Suppressor macrophage treated with lipopolysaccharide for 1 hour (primary cell): ENCODE measurements at regions not wholly inside any gene's neighbourhood (a gene's known extent, or its start where the extent isn't known, plus 50 kb on each side); places are given as distances from the start of the nearest gene placed in this dataset.
"Not testable (repeated sequence)": the region's sequence is repeated elsewhere in the genome, so short reads cannot be mapped to it uniquely, and the experiment has no call there.

ENCODE experiments used
- DNase-seq, 3 donors: peaks; one replicate each; pipeline ENCODE4 v3.0.0-alpha.2; 2020 to 2022

DNA sequence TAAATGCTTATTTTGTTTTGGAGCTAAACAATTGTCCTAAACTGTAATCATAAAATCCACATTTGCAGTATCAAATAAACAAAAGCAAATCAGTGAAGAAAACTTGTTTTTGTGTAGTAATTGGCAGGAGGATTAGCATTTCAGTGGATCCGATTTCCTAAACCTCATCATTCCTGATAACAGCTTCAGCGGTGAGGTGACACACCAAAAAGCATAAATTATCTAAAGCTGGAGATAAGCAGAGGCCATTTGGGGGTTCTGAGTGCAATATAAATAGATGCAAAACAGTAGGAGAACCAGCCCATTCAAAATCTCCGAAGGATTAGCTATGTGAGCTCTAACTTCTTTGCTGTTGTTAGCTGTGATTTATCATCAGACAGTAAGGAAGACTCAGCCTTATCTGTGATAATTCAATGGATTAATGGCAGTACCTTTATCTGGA is 235.8 kb downstream of the EPHA7 start:
- no peak for DNase-seq

DNA sequence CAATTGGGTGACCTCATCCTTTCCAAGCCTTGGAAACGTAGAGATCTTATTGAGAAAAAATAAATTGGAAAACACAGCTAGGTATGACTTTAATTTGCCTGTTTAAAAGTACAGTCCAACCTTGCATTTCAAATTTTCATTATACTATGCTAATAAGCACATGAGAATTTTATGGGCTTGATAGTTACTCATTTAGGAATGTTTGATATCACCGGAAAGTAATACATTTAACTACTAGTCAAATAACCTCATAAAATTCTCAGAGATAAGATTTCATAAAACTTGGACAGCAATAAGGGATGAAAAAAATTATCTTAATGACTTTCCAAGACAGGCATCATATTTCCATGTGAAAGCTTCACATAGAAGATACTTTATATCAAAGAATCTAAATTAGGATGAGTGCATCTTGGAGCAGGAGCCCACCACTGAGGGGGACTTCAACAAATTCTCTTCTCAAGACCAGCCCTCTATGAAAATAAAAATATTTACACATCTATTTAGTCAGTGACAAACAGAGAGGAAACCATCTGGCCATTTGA is 236.3 kb downstream of the EPHA7 start:
- DNase-seq = no peak

DNA sequence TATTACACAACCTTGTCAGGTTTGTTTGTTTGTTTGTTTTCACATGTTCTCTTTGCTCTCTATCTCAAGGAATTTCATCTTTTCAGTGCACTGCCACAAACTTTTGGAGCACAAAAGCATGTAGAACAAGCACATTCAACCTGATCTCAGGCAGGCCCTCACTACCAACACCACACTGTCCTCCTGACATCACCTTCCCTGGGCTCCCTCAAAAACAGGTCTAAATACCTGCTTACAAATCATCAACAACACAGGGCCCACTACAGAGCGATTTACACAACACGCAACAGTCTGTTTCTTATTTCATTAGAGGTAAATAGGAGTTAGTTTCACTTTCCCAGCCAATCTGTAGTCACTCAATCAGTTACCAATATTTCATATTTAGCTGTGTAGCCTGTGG is 241.4 kb downstream of the EPHA7 start:
- DNase-seq = no peak

DNA sequence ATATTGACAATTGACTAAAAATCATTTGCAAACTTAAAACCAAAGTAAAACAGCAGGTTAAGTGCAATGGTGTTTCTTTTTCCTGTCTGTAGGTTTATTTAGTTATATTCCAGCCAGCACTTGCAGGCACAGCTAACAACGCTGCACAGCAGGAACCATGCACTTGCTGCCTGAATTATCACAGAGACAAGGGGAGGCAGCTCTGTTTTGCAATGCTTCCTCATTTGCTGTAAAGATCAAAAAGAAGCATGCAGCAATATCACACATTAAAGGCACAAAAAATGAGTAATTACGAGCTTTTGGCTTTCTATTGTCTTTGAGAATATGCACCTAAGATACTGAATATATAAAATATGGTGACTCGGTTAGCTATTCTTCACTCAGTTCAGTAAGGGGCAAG is 241.9 kb downstream of the EPHA7 start:
- DNase-seq = no peak

DNA sequence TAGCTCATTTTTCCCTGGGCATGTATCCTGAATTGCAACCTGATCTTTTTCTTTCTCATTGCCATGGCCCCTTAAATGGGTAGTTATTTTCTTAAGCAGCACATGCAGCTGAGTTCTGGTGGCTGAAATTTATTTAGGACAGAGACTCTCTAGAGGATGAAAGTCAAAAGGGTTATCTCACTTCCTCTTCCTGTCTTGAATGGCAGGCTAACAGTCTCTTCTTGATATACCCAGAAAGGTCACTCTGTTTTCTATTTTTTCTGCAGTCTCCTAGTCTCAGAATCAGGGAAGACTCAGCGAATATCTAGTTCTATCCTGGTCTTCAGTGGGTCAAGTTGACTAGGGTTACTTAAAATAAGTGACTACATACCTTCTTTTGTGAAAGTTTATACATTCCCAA is 243.3 kb downstream of the EPHA7 start:
- DNase-seq = no peak

DNA sequence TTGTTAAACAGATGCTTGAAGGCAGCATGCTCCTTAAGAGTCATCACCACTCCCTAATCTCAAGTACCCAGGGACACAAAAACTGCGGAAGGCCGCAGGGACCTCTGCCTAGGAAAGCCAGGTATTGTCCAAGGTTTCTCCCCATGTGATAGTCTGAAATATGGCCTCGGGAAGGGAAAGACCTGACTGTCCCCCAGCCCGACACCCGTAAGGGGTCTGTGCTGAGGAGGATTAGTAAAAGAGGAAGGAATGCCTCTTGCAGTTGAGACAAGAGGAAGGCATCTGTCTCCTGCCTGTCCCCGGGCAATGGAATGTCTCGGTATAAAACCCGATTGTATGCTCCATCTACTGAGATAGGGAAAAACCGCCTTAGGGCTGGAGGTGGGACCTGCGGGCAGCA is 245.8 kb downstream of the EPHA7 start:
- DNase-seq = not testable (repeated sequence)

DNA sequence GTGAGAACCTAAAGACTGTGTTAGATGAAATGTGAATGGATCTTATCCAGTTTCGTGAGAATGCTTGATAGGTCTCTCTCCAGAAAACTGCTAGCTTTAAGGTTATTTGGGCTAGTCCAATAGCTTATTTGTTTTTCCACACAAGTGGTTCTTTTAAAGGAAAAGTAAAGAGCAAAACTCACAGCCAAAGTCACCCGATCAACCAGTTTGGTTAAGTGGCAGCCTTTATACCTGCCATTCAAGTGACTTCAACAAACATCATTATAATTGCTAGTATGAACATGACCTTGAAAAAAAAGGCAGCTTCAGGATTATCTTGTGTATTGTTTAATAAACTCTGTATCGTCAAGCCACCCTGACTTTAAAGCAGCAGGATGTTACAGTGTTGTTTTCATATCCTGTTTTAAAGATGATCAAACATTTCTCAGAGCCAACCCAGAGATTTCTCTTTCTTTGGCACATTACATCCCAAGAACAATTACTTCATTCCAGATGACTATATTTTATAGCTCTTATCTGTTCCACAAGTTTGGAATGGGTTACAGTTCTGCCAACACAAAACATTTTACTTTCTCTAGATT is 253.4 kb downstream of the EPHA7 start:
- DNase-seq = no peak

DNA sequence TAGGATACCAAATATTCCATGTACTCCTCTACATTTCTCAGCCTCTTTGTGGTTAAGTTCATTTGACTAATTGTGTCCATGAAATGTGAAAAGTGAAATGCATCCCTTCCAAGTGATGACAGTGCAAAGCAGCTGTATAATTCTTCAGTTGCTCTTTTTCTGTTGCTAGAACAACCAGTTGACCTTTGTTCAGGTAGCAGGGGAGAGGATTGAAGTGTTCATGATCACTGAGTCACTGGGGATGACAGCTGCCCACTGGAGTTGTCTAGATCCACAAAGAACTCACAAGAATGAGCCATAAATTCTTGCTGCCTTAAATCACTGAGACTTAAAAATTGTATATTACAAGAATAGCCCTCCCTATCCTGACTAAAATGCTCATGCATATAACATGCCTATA is 254.6 kb downstream of the EPHA7 start:
- no peak for DNase-seq

DNA sequence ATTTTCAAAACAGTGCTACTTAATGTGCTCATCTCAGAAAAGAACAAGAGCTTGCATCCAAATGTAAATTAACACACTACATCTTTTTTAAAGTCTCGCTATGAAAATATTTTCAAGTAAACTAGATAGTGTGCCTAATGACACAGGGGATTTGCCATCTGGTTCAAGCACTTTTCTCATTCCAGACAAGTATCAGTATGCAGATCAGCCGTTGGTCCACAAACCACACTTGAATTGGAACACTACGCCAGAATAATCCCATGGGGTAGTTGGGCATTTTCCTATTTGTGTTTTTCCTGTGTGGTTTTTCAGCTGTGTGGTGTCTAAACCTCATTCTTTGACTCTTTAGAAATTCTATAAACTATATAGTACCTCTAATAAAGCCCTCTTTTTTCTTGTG is 256.2 kb downstream of the EPHA7 start:
- DNase-seq = no peak

DNA sequence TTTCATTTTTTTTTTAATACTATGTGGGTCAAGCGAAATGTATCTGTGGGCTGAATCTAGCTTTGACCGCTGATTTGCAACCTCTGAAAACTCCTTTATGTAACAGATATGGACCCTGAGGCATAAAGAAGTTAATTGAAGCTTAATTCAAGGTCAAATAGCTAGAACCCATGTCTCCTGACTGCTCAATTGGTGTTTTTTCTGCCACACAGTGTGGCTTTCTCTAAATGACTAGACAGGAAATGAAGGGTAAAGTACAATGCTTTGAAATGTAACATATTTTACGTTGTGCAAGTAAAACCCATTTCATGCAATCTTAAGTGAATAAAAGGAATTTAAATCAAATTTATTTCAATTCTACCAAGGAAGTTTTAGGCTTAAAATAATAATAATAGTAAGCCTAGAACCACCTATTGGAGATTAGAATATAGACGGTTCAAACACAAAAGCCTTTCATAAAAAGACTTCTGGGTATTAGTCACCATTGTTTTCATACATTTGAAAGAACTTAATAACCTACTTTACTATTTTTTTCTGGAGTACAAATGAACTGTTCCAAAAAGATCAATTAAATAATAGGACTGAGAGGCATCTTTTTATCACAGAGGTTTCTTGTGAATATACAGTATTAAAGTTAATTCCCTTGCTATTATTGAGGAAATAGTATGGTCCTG is 279.8 kb downstream of the EPHA7 start:
- no peak for DNase-seq

DNA sequence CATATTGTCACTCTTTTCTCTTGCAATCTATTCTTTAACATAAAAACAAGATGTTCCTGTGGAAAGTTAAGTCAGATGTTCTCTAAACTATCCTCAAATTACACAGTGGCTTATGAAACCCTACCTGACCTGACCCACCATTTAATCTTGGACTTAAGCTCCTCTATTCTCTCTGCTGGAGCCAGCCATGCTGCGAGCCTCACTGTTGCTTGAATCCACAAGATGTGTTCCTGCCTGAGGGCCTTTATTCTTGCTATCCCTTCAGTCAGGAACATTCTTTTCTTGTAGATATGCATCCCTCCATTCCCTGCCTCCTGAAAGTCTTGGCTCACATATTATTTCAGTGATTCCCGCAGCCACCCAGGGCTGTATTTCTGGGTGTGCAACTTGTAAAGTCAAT is 283.2 kb downstream of the EPHA7 start:
- no peak for DNase-seq

DNA sequence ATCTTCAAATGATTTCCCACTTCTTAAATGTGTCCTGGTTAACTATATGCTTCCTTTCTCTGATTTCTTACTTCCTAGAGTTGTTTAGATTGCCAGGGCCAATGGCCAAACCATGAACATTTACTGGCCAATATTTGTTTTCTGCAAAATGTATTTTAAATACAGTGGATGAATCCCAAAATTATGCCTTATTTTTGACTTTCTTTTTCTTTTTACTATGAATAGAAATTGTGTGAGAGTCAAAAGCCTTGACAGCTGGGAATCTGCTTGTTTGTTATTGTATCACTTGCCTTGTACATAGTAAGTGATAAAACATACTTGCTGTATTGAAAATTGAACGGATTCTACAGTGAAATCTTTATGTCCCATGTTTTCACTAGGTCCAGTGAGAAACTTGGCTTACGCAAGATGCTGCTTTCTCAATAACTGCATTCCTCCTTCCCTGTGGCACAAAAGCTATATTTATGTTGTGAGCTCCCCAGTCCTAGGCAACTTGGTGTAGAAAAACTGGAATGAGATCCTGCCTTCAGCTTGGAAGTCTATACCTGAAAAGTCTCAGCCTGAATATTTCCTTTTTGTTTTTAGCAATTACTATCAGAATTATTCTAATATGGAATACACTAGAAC is 295.2 kb downstream of the EPHA7 start:
- DNase-seq = no peak

DNA sequence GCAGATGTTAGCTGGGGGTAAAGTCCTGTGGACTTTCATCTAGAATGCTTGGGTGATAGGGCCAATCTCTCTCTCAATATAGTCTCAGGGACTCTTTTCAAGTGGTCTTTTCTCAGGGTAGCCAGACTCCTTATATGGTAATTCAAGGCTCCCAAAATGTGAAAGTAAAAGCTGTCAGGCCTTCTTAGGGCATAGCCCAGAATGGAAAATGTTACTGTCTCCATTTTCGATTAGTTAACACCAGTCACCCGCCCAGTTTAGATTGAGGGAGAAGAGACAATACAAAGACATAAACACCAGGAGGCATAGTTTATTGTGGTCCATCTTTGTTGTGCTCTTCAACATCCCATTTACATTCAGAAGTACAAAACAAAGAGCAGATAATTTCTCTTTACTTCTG is 295.8 kb downstream of the EPHA7 start:
- no peak for DNase-seq

DNA sequence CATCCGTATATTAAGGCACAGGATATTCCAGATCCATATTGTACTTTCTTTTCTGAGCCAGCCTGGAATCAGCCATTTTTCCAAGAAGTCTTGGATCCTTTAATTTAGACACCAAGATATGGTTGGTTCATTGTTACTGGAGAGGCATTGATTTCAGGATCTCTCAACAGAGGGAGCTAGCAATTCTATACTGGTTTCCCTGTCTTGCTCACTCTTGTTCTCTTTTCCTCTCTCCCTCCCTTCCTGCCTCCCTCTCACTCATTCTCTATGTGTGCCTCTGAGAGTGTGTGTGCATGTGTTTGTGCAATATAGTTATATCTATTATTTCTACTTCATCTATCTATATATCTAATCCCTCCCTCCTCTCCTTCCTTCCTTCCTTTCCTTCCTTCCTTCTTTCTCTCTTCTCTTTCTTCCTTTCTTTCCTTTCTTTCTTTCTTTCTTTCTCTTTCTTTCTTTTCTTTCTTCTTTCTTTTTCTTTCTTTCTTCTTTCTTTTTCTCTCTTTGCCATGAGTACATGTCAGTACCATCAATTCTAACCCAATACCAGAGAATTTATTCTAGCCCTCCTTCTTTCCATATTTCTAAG is 299.1 kb downstream of the EPHA7 start:
- DNase-seq = no peak

DNA sequence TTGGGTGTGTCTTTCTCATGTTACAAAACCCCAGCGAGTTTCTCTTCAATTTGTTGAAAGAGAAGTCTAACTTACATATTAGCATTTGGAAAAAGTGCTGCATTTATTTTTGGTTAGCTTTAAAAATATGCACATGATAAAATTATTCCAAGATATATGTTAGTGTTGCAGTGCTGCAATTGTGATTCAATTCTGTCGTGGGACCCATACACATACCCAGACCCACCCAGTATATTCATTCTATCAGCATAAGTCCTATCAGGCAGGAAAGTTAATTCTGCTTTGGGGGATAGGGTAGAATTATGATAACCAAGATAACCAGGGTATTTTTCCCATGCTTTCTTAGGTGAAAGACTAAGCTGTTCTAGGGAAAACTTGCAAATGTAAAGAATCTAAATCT is 313.5 kb downstream of the EPHA7 start:
- DNase-seq = no peak

DNA sequence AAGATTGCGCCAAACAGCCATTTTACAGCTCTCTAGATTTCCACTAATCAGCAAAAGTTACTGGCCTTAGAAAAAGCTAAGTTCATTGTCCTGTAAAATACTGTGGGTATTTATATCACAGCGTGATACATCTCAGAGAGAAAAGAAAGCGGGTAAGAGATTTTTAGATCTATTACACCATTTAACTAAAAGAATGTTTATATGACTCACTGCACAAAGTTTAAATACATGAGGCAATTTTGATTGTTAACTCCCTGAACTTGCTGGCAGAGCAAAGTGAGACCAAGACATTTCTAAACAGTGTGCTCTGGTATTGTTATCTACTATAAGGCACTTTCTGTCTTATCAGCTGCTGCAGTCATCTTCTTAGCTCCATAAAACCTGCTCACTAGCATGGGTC is 314.3 kb downstream of the EPHA7 start:
- no peak for DNase-seq

DNA sequence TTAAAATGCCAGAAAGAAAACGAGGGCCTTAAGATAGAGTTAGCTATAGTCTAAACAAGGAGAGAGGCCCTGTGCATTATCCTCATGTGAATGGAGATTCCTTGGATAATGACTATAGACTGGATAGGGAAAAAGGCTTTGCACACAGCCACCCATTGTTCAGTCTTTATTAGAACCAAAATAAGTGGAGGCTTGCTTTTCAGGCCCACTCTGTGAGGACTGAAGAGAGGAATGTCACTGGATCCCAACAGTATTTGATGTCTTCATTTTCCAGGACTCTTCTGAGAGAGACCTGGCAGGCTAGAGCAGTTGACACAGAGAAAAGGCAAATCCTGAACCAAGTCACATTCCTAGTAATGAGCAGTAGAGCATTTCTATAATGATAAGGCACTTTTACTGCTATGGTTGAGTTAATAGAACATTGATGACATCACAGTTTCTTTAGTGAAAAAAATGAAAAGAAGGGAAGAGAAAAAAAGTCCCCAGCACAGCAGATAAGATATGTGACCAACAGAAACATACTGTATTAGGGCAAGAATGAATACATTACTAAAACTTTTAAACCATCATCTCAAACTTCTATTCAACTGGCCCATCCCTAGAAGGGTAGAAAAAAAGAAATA is 315.1 kb downstream of the EPHA7 start:
- DNase-seq = no peak

DNA sequence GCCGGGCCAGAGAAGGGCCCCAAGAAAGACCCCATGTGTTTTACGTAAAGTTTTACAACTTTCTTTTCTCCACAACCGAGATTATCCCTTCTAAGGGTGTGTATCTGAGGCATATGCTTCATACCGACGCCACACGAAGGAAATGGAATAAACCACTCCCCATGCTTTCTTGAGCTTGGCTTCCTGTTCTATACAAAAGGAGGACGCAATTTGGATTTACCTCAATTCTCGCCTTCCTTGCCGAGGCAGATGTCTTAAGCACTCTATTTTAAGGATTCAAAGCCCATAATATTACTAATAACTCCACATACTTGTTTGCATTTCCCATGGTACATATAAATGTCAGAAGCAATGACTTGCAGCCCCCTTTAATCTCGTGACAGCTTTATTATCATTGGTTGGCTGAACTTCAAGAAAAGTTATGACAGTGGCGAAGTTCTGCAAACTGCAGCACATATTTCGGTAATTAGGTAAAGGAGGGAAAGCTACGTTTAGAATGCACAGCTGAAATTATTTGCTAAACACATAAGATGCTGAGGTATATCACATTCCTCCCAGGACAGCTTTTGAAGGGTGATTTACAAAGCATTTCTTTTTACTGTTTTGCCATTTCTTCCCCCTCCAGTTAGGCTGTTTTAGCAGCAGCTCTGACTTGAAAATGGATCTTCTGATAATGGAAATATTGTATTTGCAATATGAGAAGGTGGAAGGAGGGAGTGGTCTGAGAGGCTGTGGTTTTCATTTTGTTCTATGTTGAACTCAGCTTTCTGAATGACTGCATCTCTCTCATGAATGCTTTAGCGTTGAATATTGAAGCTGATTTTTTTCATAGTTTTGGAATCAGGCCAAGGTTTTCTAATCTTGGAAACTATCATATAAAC is 330.5 kb downstream of the EPHA7 start:
- DNase-seq = no peak

DNA sequence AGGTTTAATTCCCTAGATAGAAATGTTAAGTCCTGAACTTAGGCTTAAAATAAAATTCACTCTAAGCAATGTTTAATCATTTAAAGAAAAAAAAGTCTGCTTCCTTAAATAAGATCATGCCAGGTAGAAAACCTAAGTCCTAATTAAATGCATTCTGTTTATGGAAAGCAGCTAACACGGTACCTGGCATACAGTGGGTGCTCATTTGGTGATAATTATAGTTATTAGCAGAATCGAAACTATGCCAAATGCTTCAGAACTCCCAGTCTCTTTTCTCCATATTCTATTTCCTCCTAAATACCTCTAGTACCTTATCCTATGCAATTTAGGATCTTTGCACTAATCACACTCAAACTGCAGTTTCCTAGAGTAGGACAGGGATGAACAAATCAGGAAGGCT is 331.8 kb downstream of the EPHA7 start:
- no peak for DNase-seq

DNA sequence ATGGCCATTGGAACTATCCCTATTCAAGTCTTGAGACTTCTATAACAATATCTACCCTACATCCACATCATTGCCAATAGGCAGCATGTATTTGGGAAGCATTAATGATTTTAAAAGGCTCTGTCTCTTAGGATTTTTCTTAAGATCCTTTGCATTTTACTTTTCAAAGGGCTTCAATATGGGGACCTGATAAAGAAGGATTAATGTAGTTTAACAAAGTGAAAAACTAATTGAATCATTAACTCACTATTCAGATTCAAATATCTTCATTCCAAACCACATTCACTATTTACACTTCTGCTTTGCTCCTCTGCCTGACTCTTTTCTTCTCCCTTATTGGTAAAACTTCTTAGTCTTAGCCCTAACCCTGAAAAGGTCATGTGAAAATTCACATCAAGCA is 333.0 kb downstream of the EPHA7 start:
- no peak for DNase-seq

DNA sequence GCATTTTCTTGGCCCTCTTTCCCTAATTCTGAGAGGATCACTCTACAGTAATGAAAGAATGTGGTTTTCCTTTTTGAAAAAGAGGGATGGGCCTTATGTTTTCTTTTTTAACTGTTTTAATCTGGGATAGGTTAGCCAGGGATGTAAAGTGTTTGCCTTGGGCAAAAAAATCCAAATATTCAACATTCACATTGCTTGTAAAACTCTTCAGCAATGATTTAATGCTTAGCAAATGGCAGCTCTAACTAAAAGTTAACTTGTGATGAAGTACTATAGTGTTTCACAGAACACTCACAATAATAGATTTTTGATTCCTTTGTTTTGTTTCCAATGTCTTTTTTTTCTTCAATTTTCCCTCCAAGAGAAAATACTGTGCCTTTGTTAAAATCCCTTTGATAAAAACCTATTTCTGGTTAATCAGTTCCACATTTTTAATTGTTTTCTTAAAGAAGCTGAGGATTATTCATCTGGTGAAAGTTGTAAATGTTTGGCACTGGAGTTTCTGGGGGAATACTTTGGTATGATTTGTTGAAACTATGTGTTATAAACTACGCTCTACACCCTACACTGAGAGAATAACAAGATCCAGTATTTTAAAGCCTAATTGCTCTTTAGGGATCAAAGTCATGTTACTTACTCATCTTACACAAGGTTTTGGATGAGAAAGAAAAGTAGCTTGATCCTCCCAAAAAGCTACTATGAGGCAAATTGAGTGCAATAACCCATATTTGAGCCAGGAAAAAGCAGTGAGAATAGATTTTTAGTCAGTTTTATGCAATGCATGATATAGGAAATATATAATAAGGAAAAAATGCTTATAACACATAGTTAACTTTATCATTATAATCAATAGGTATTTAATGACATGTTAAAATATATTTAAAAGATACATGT is 335.8 kb downstream of the EPHA7 start:
- no peak for DNase-seq
